ENCODE measurements at regions not wholly inside any gene's neighbourhood (a gene's known extent, or its start where the extent isn't known, plus 50 kb on each side); places are given as distances from the start of the nearest gene placed in this dataset.
A peak's percentile ranks its signal among the peaks of the same experiment; 100 is the strongest.

- DNase-seq (ENCODE audit: low spot score) (no peak), FAIRE-seq (no peak)
Observed at GRCh38 chr6:144574796-144575195, 289.7 kb downstream of the UTRN start.

- DNase-seq (ENCODE audit: low spot score): no peak
- FAIRE-seq: no peak
Observed at GRCh38 chr6:144575327-144575726, 290.2 kb downstream of the UTRN start.

GRCh38 chr6:144576871-144577270 is 291.7 kb downstream of the UTRN start:
- DNase-seq (ENCODE audit: low spot score) (no peak), FAIRE-seq (no peak)

GRCh38 chr6:144578385-144579350 is 293.5 kb downstream of the UTRN start:
- no peak for DNase-seq (ENCODE audit: low spot score)
- no peak for FAIRE-seq

DNA sequence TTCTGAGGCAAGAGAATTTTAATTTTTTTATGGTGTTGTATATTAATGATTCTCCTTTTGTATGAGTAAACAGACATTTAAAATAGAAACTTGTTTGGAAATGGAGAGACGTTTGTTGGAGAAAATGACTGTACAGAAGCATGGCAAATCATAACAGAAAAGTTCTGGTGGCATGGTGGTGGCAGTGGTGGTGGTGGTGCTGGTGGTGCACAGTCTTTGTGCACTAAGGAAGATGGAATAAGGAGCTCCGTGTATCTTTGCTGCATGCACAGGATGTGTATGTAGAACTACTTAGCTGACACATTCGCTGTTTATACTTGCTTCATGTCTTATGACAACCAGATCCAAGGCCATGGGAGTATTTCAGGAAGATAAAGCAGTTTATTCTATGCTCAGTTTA is 294.9 kb downstream of the UTRN start:
- no peak for FAIRE-seq
- no peak for DNase-seq (ENCODE audit: low spot score)

- FAIRE-seq: no peak
Observed at GRCh38 chr6:144580771-144581170, 295.6 kb downstream of the UTRN start.

GRCh38 chr6:144581812-144582537 is 296.8 kb downstream of the UTRN start:
- no peak for FAIRE-seq
- DNase-seq (ENCODE audit: low spot score): peak; percentile 18

More at GRCh38 chr6:144580771-144581170, 295.6 kb downstream of the UTRN start:
- DNase-seq (ENCODE audit: low spot score): no peak

GRCh38 chr6:144582939-144583613 is 297.9 kb downstream of the UTRN start:
- DNase-seq (ENCODE audit: low spot score): no peak

DNA sequence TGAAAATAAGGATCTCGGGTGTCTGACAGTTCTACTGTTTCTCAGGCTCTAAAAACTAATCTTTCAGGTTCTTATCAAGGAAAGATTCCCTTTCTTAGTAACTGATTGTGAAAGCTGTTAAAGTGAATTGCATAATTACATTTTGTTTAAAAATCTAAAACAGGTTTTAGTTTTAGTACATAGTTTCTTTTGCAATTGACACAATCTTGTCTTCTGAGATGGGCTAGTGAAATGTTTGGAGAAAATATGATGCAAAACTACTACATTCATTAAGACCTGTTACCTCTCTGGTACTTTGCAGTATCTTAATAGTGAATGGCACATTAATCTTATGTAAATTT is 298.4 kb downstream of the UTRN start:
- FAIRE-seq: no peak

More at GRCh38 chr6:144582939-144583613, 297.9 kb downstream of the UTRN start:
- no peak for FAIRE-seq

DNA sequence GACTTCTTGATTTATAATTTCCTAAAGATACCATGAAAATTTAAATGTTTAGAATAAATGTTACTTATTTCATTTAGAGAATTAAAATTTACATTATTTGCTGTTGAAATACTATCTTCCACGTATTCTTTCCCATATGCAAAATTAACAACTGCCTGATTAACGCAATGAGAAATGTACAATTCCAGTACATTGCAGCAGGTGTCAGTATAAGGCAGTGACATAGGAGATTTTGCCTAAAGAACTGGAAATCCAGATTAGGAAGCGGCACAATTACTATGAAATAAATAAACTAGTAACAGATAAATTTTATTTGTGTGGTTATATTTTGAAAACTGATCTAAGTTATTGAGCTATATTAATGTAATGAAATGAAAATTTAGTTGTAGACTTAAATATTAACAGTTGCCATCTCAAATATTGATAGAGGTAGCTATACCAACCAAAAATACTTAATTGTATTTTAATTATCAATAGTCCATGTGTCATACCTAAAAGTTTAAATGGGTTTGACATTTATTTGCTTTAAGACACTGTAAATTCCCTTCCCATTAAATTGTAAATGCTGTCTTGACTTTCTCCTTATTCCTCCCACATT is 300.2 kb downstream of the UTRN start:
- DNase-seq (ENCODE audit: low spot score) (peak; percentile 12), FAIRE-seq (no peak)

More for the DNA sequence above, 298.4 kb downstream of the UTRN start:
- DNase-seq (ENCODE audit: low spot score): no peak

DNA sequence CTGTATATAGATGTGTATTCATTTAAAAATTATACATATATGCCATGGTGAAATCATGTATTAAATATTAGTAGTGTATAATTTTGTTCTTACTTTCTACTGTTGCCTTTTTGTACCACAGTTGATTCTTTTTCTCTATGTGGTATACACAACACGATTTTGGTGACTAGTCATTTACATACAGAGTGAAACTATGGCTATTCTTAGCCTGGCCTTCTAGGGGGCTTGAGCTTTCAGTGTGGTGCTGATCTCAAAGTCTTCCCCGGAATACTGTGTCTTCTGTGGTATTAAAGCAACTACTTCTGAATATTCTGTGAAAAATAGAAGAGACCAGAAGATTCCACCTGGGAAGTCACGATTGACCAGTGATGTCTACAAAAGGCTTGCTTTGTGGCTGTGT is 301.9 kb downstream of the UTRN start:
- DNase-seq (ENCODE audit: low spot score) (no peak), FAIRE-seq (no peak)

DNA sequence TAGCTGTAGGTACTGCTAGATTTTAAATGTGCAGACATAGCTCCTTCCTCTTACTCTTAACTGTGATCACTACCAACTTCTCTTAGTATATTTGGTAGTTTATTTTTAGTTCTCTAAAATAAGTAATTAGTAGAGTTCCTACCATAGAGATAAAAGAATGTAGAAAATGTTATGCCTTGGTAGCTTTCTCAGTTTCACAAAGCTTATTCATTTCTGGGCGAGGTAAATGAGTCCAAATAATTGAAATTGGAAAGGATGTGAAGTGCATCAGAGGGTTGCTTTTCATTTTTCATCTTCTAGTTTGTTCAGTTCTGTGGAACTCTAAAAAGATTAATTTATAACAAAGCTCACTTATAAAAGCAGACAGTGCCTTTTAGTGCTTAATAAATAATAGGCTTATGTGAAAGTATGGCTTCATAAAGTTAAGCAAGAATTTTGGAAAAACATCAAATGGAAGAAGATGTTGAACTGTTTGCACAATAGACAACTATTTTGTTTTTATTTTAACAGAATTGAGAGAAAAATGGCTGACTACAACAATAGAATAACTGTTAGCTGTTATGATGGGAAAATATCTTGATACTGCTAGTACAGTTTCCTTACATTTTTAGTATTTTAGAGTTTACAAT is 303.7 kb downstream of the UTRN start:
- no peak for DNase-seq (ENCODE audit: low spot score)
- FAIRE-seq: no peak

DNA sequence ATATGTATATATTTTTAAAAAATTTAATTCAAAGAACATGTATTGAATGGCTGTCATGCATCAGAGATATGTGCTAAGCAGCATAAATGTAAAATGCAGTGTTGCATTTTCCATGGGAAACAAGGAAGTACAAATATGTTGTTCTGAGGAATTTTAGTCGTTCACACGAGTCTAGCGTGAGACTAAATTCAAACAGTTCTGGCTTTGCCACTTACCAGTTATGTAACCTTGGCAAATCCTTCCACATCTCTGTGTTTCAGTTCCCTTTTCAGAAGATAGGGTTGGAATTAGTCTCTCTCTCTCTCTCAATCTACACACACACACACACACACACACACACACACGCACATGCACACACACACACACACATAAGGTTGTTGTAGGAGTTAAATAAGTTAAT is 305.4 kb downstream of the UTRN start:
- FAIRE-seq (no peak), DNase-seq (ENCODE audit: low spot score) (no peak)

DNA sequence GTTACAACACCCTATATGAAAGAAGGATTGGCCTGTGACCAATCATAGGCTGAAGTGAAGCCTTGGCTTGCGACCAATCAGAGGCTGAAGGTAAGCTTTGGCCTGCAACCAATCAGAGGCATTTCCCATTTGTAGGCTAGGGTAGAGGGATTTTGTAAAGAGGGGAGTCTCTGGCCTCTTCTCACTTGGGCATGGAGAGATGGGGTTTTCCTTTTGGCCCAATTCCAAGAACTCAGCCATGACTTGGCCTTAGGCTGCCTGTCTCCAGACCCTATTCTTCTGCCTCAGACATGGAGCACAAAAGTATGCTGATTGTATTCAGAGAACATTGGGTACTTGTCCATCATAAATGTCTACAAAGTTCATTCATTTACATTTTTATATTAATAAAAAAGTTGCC is 308.3 kb downstream of the UTRN start:
- no peak for FAIRE-seq
- DNase-seq (ENCODE audit: low spot score): no peak

DNA sequence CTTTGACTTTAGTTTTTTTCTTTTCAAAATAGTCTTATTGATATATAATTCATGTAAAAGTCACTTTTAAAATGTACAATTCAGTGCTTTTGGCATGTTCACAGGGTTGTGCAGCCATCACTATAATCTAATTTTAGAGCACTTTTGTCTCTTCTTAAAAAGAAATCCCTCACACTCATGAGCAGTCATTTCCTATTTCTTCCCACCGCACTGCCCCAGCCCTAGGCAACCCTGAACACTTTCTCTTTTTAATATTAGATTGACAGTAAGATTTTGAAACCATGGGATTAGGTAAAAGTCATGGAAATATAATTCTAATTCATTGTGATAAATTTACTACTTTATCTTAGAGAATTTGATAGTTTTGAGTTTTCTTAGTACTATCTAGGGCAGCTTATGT is 309.4 kb downstream of the UTRN start:
- no peak for FAIRE-seq
- DNase-seq (ENCODE audit: low spot score): no peak

DNA sequence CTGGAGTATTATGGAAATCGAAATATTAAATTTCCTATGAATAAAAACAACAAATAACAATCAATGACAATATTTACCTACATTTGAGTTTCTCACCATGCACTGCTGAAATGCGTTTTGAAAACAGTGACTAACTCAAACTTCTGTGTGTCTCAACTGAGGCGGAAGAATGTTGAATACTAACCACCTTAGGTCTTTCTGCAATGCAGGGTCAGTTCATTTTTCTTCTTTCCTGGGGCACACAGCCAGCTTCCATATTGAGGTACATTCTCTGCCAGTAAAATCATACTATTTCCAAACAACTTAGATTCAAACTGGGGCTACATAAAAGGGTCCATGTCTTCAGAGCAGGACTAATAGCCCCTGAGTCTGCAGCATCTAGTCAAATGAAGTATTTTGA is 310.1 kb downstream of the UTRN start:
- FAIRE-seq (no peak), DNase-seq (ENCODE audit: low spot score) (no peak)

GRCh38 chr6:144597511-144597910 is 312.4 kb downstream of the UTRN start:
- DNase-seq (ENCODE audit: low spot score) (no peak), FAIRE-seq (no peak)

GRCh38 chr6:144599615-144600014 is 314.5 kb downstream of the UTRN start:
- DNase-seq (ENCODE audit: low spot score) (no peak), FAIRE-seq (no peak)

DNA sequence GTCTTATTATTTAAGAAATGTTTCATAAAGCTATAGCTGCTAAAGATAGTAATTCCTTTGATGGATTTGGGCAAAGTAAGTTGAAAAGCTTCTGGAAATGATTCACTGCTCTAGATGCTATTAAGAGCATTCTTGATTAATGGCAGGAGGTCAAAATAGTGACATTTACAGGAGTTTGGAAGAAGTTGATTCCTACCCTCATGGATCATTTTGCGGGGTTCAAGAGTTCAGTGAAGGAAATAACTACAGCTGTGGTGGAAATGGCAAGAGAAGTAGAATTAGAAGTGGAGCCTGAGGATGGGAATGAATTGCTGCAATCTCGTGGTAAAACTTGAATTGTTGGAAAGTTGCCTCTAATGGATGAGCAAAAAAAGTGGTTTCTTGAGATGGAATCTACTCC is 316.1 kb downstream of the UTRN start:
- DNase-seq (ENCODE audit: low spot score): no peak
- no peak for FAIRE-seq

GRCh38 chr6:144602523-144603180 is 317.5 kb downstream of the UTRN start:
- FAIRE-seq (no peak), DNase-seq (ENCODE audit: low spot score) (no peak)

- no peak for DNase-seq (ENCODE audit: low spot score)
- no peak for FAIRE-seq
Observed at GRCh38 chr6:144606083-144606482, 320.9 kb downstream of the UTRN start.
